8988T (cell line): ENCODE measurements at regions not wholly inside any gene's neighbourhood (a gene's known extent, or its start where the extent isn't known, plus 50 kb on each side); places are given as distances from the start of the nearest gene placed in this dataset.
"Not testable (repeated sequence)": the region's sequence is repeated elsewhere in the genome, so short reads cannot be mapped to it uniquely, and the experiment has no call there.

Experiments
- DNase-seq: peaks from one replicate; pipeline ENCODE4 v3.0.0; 2011

DNA sequence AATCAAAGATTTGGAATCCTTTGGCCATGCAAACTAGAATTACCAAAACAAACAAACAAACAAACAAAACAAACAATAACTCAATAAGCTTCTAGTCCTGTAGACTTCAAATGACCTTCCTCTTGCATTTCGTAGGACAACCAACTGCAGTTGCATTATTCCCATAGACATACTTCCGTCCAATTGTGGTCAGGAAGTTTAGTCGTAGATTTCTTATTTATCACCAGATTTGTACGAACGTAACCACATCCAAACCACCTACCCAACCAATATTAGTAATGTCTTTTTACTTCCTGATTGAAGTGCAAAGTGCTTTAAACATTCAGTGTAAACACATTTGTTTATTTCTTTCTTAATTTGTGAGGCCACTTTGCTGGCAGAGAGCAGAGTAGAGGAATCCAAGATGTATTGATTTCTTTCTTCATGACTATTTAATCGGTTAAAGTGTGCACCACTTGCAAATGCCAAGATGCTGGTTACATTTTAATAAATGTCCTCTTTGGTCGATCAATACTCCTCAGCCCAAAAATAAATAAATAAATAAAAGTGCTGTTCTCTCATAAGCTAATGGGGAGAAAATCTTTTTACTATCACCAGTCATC lies 1745.6 kb upstream of the CELF4 start:
- DNase-seq = no peak

- not testable (repeated sequence) for DNase-seq
Measured at GRCh38 chr18:39308931-39309521, 1743.4 kb upstream of the CELF4 start.

- no peak for DNase-seq
Measured at GRCh38 chr18:39305766-39306165, 1740.2 kb upstream of the CELF4 start.

- DNase-seq = no peak
Measured at GRCh38 chr18:39302481-39302880, 1736.9 kb upstream of the CELF4 start.

DNA sequence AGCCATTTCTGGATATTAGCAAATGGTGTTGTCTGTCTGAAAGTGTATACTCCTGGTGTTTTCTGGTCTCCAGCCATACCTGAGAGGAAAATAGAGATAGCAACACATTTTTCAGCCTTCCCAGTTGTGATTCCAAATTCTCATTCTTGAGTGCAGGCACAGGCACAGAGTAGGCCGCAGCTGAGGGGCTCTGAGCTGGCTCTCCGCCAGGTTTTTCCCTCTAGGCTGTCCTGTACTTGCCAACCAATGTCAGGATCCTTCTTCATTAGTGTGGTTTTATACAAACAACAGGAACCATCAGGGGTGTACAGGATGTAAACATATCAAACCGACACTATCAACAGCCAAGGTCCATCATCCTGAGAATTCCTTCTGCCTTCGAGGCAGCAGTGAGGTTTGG lies 1733.6 kb upstream of the CELF4 start:
- no peak for DNase-seq

DNA sequence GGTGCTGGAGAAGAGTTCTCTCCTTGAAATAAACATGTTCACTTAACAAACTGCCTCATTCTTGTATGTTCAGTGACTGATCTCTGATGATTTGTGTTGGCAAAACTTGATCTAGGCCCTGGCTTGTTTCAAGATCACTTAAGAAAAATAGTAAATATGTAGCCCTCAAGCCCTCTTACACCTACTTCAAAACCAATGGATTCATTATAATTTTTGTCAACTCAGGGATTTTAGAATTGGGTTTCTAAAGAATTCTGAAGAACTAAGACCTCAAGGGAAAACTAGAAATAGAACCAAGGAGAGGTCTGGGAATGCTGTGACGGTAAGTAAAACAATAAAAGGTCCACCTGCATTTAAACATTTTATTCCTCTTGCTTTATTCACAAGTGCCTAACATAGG lies 1731.6 kb upstream of the CELF4 start:
- DNase-seq = no peak

GRCh38 chr18:39296293-39296888 lies 1730.8 kb upstream of the CELF4 start:
- DNase-seq = no peak

DNA sequence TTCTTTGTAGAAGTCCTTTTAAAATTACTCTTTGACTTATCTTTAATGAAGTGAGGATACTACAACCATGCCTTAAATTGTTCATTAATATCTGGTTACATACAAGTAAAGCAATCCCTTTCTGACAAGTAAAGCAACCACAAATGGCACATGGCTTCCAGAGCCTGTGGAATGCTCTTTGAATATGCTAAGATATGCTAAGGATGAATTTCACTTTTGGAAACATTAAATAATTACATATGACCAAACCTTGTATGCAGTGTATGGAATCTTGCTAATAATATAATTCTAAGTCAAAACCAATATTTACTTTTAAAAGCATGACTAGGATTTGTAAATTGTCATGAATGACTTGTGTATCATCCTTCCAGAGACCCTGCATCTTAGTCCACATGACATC lies 1711.2 kb upstream of the CELF4 start:
- DNase-seq = no peak

- DNase-seq = no peak
Measured at GRCh38 chr18:39274535-39274934, 1708.9 kb upstream of the CELF4 start.

- DNase-seq = no peak
Measured at GRCh38 chr18:39272230-39272629, 1706.6 kb upstream of the CELF4 start.

- no peak for DNase-seq
Measured at GRCh38 chr18:39271654-39272053, 1706.1 kb upstream of the CELF4 start.

DNA sequence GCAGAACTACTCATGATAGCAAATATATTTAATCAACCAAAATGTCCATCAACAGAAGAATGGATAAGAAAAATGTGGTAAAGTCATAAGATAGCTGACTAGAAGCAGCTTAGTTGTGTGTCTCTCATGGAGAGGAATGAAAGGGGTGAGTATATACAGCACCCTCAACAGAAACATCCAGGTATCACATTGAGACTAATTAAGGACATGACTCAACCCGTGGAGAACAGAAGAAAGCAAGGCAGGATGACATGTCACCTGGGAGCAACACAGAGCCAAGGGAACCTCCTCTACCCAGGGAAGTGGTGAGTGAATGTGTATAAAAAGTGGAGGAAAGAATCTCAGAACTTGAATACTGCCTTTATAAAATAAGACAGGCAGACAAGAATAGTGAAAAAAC lies 1695.0 kb upstream of the CELF4 start:
- no peak for DNase-seq

DNA sequence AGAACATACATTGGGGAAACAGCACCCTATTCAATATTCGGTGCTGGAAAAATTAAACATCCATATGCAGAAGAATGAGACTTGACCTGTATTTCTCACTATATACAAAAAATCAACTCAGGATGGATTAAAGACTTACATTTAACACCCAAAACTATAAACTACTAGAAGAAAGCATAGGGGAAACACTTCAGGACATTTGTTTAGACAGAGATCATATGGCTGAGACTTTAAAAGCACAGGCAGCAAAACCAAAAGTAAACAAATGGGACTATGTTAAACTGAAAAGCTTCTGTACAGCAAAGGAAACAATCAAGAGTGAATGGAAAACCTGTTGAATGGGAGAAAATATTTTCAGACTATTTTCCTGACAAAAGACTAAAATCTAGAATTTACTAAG lies 1694.1 kb upstream of the CELF4 start:
- DNase-seq = no peak

DNA sequence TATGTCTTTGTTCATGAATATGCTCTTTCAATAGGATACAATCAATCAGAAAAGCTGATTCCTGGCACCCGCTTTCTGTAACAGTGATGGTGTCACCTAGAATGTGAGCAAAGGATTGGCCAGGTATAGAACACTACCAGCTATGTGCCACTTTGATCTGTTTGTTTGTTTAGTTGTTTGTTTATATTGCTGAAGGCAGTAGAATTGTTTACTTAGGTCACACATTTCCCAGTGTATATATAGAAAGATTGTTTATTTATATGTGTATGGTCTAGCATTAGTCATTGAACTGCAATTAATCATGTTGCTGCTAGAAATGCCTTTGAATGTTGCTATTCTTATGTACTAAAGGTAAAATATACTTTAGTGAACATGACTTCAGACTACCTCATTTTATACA lies 1678.6 kb upstream of the CELF4 start:
- no peak for DNase-seq

- no peak for DNase-seq
Measured at GRCh38 chr18:39241534-39241933, 1675.9 kb upstream of the CELF4 start.

GRCh38 chr18:39238981-39239660 lies 1673.5 kb upstream of the CELF4 start:
- no peak for DNase-seq

- DNase-seq = no peak
Measured at GRCh38 chr18:39235118-39235719, 1669.6 kb upstream of the CELF4 start.

GRCh38 chr18:39232937-39233336 lies 1667.3 kb upstream of the CELF4 start:
- DNase-seq = no peak

GRCh38 chr18:39232490-39232889 lies 1666.9 kb upstream of the CELF4 start:
- DNase-seq = no peak

DNA sequence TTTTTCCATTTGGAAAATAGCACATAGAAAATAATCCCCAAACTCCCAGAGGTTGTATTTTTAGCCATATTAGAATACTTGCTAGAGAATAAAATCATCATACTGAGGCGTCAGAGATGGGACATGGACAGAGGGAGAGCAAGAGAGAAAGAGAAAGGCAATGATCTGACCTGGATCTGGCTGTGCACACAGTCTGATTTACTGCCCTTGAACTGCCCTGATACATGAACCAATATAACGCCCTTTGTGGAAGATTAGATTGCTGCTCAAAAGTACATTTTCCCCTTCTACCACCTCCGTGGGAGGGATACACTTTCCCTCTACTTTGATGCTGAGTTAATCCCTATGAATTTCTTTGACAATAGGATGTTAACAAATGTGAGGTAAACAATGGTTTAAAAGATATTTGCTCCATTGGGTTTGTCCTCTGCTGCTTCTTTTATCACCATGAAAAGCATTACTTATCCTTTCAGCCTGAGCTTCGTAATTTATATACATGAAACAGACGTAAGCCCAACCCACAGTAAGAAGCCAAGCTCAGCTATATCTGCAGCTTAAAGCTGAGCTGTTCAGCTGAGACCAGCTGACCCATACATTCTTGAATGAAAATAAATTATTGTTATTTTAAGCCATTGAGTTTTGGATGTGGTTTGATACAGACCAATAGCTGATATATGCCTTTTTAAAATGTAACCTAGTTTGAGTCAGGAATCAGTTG lies 1664.6 kb upstream of the CELF4 start:
- no peak for DNase-seq

- DNase-seq = not testable (repeated sequence)
Measured at GRCh38 chr18:39227769-39228168, 1662.2 kb upstream of the CELF4 start.

DNA sequence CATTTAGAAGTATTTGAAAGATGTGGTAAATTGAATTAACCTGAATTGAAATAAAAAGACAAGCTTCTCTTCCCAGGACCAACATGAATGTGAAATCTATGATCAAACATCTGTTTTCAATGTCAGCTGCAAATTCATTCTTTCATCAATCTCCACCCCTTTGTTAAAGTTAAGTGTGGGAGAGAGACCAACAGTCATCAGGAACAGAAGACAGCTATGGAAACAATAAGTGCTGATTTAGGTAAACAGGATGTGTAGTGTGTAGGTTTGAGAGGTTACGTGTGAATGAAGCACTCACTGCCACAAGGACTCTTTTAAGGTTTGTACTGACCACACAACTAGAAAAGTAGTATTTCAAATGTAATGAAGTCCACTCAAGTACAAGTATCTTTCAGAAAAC lies 1659.8 kb upstream of the CELF4 start:
- no peak for DNase-seq

GRCh38 chr18:39223283-39223682 lies 1657.7 kb upstream of the CELF4 start:
- no peak for DNase-seq
